ENCODE measurements at regions not wholly inside any gene's neighbourhood (a gene's known extent, or its start where the extent isn't known, plus 50 kb on each side); places are given as distances from the start of the nearest gene placed in this dataset.
"Not testable (repeated sequence)": the region's sequence is repeated elsewhere in the genome, so short reads cannot be mapped to it uniquely, and the experiment has no call there.

GRCh38 chr5:36528588-36528987, 77.8 kb upstream of the SLC1A3 start:
- DNase-seq, result no peak
- Mint-ChIP-seq H3K27ac (no peak overlapping the region), H3K36me3 (no peaks in the 10 kb centered on the region), H3K4me1 (ENCODE audit: low read depth) (no peaks in the 10 kb centered on the region), H3K4me3 (no peak overlapping the region), H3K9me3 (no peaks in the 10 kb centered on the region), H3K27me3 (peaks cover 13% of the 10 kb centered on the region)
- POLR2A ChIA-PET, result no interaction called here
- intact Hi-C loops (cut with micrococcal nuclease), result no loop called here
- CTCF ChIA-PET, result no interaction called here

GRCh38 chr5:36529142-36529541, 77.3 kb upstream of the SLC1A3 start:
- DNase-seq, result no peak
- Mint-ChIP-seq H3K36me3 (no peaks in the 10 kb centered on the region), H3K9me3 (no peaks in the 10 kb centered on the region), H3K27me3 (peaks cover 15% of the 10 kb centered on the region), H3K4me1 (ENCODE audit: low read depth) (no peaks in the 10 kb centered on the region), H3K27ac (no peak overlapping the region), H3K4me3 (no peak overlapping the region)
- CTCF ChIA-PET, result no interaction called here
- intact Hi-C loops (cut with micrococcal nuclease), result no loop called here
- POLR2A ChIA-PET, result no interaction called here

- no peaks in the 10 kb centered on the region for H3K36me3 Mint-ChIP-seq
- POLR2A ChIA-PET, result no interaction called here
- CTCF ChIA-PET, result interaction anchor here (1.1 kb wide), 1 partner anchor 22 kb away, joined by 3 read pairs; no protein-coding TSS in a partner anchor
- no peak overlapping the region for H3K4me3 Mint-ChIP-seq
- no peak overlapping the region for H3K27ac Mint-ChIP-seq
- peaks cover 15% of the 10 kb centered on the region for H3K27me3 Mint-ChIP-seq
- no peak for DNase-seq
- H3K9me3 Mint-ChIP-seq, result no peaks in the 10 kb centered on the region
- H3K4me1 Mint-ChIP-seq (ENCODE audit: low read depth), result no peaks in the 10 kb centered on the region
- intact Hi-C loops (cut with micrococcal nuclease), result no loop called here
Observed at GRCh38 chr5:36530215-36530614, 76.2 kb upstream of the SLC1A3 start.

GRCh38 chr5:36531401-36531800, 75.0 kb upstream of the SLC1A3 start:
- Mint-ChIP-seq H3K27ac (no peak overlapping the region), H3K9me3 (no peaks in the 10 kb centered on the region), H3K4me3 (no peak overlapping the region), H3K27me3 (peaks cover 15% of the 10 kb centered on the region), H3K36me3 (no peaks in the 10 kb centered on the region), H3K4me1 (ENCODE audit: low read depth) (no peaks in the 10 kb centered on the region)
- POLR2A ChIA-PET, result no interaction called here
- intact Hi-C loops (cut with micrococcal nuclease), result no loop called here
- CTCF ChIA-PET, result interaction anchor here (0.6 to 1.1 kb wide), 2 partner anchors 24 to 89 kb away, joined by 3 to 5 read pairs; no protein-coding TSS in a partner anchor
- DNase-seq, result no peak

GRCh38 chr5:36535378-36535777, 71.0 kb upstream of the SLC1A3 start:
- Mint-ChIP-seq H3K4me3 (no peak overlapping the region), H3K9me3 (no peaks in the 10 kb centered on the region), H3K4me1 (ENCODE audit: low read depth) (no peaks in the 10 kb centered on the region), H3K27me3 (peaks cover 10% of the 10 kb centered on the region), H3K36me3 (no peaks in the 10 kb centered on the region), H3K27ac (no peak overlapping the region)
- POLR2A ChIA-PET, result no interaction called here
- intact Hi-C loops (cut with micrococcal nuclease), result no loop called here
- no peak for DNase-seq
- CTCF ChIA-PET, result no interaction called here

- no peak overlapping the region for H3K27ac Mint-ChIP-seq
- CTCF ChIA-PET, result no interaction called here
Observed at GRCh38 chr5:36535859-36536615, 70.4 kb upstream of the SLC1A3 start.

GRCh38 chr5:36536616-36537005, 69.8 kb upstream of the SLC1A3 start:
- CTCF ChIA-PET, result no interaction called here
- H3K4me1 Mint-ChIP-seq (ENCODE audit: low read depth), result no peaks in the 10 kb centered on the region

More at GRCh38 chr5:36535859-36536615, 70.4 kb upstream of the SLC1A3 start:
- Mint-ChIP-seq H3K27me3 (peaks cover 6% of the 10 kb centered on the region), H3K36me3 (no peaks in the 10 kb centered on the region), H3K4me3 (no peak overlapping the region), H3K9me3 (no peaks in the 10 kb centered on the region), H3K4me1 (ENCODE audit: low read depth) (no peaks in the 10 kb centered on the region)
- POLR2A ChIA-PET, result no interaction called here
- intact Hi-C loops (cut with micrococcal nuclease), result no loop called here
- DNase-seq, result no peak

GRCh38 chr5:36537724-36538123, 68.7 kb upstream of the SLC1A3 start:
- Mint-ChIP-seq H3K27ac (no peak overlapping the region), H3K4me3 (no peak overlapping the region), H3K36me3 (no peaks in the 10 kb centered on the region), H3K4me1 (ENCODE audit: low read depth) (no peaks in the 10 kb centered on the region), H3K9me3 (no peaks in the 10 kb centered on the region), H3K27me3 (peaks cover 6% of the 10 kb centered on the region)
- DNase-seq, result no peak
- intact Hi-C loops (cut with micrococcal nuclease), result no loop called here
- ChIA-PET CTCF (no interaction called here), POLR2A (no interaction called here)

More at GRCh38 chr5:36536616-36537005, 69.8 kb upstream of the SLC1A3 start:
- POLR2A ChIA-PET, result no interaction called here
- Mint-ChIP-seq H3K36me3 (no peaks in the 10 kb centered on the region), H3K9me3 (no peaks in the 10 kb centered on the region), H3K27me3 (peaks cover 6% of the 10 kb centered on the region), H3K27ac (no peak overlapping the region), H3K4me3 (no peak overlapping the region)
- intact Hi-C loops (cut with micrococcal nuclease), result no loop called here
- DNase-seq, result no peak

GRCh38 chr5:36552651-36553393, 53.6 kb upstream of the SLC1A3 start:
- Mint-ChIP-seq H3K36me3 (no peaks in the 10 kb centered on the region), H3K4me3 (no peak overlapping the region), H3K9me3 (peaks cover 2% of the 10 kb centered on the region), H3K4me1 (ENCODE audit: low read depth) (no peaks in the 10 kb centered on the region), H3K27me3 (no peaks in the 10 kb centered on the region), H3K27ac (no peak overlapping the region)
- ChIA-PET CTCF (no interaction called here), POLR2A (no interaction called here)
- intact Hi-C loops (cut with micrococcal nuclease), result no loop called here
- DNase-seq, result no peak

GRCh38 chr5:36555035-36555434, 51.4 kb upstream of the SLC1A3 start:
- POLR2A ChIA-PET; H3K27ac Mint-ChIP-seq; intact Hi-C loops (cut with micrococcal nuclease); CTCF ChIA-PET; H3K4me3 Mint-ChIP-seq; H3K4me1 Mint-ChIP-seq (ENCODE audit: low read depth); H3K9me3 Mint-ChIP-seq; H3K36me3 Mint-ChIP-seq; H3K27me3 Mint-ChIP-seq; DNase-seq: not testable (repeated sequence)

All from activated CD4-positive, alpha-beta memory T cell treated with anti-CD3 and anti-CD28 coated beads for 36 hours (primary cell).